Trophoblast cell (in vitro differentiated cells and primary cell): ENCODE measurements at regions not wholly inside any gene's neighbourhood (a gene's known extent, or its start where the extent isn't known, plus 50 kb on each side); places are given as distances from the start of the nearest gene placed in this dataset.

Experiments used
- DNase-seq, 2 donors: peaks; one replicate each; pipeline ENCODE4 v3.0.0-alpha.2; 2016
- H2AFZ ChIP-seq: 2 replicates; pipeline ENCODE4 v1.6.1; 2013; ENCODE audit warnings: low read length, moderate library complexity, mild to moderate bottlenecking; ENCODE audit not compliant: insufficient read depth, poor library complexity
- H2AK5ac ChIP-seq: 2 replicates; pipeline ENCODE4 v1.6.1; 2013; ENCODE audit warnings: mild to moderate bottlenecking, low read length
- H2BK120ac ChIP-seq: 2 replicates; pipeline ENCODE4 v1.6.1; 2013; ENCODE audit warnings: low read length, mild to moderate bottlenecking, moderate library complexity; ENCODE audit not compliant: insufficient read depth, poor library complexity
- H2BK12ac ChIP-seq: 2 replicates; pipeline ENCODE4 v1.6.1; 2013; ENCODE audit warnings: mild to moderate bottlenecking, low read length, moderate library complexity
- H2BK5ac ChIP-seq: 2 replicates; pipeline ENCODE4 v1.6.1; 2013; ENCODE audit warnings: low read length, low read depth, moderate library complexity, mild to moderate bottlenecking; ENCODE audit not compliant: poor library complexity
- H3K14ac ChIP-seq: 2 replicates; pipeline ENCODE4 v1.6.1; 2013; ENCODE audit warnings: mild to moderate bottlenecking, low read length
- H3K18ac ChIP-seq: 2 replicates; pipeline ENCODE4 v1.6.1; 2013; ENCODE audit warnings: mild to moderate bottlenecking, low read length
- H3K23ac ChIP-seq: 2 replicates; pipeline ENCODE4 v1.6.1; 2013; ENCODE audit warnings: low read length
- H3K27ac ChIP-seq: 2 replicates; pipeline ENCODE4 v1.5.1; 2013; ENCODE audit warnings: low read depth, mild to moderate bottlenecking, inconsistent platforms, low read length, moderate library complexity
- H3K27me3 ChIP-seq: 2 replicates; pipeline ENCODE4 v1.6.1; 2013; ENCODE audit warnings: inconsistent platforms, mild to moderate bottlenecking, low read length, moderate library complexity; ENCODE audit not compliant: insufficient read depth
- H3K36me3 ChIP-seq, 2 experiments: 1 replicate in 1 of 2; 2 replicates in 1 of 2; pipeline ENCODE4 v1.6.1; 2013; ENCODE audit warnings: low read length in 2 of 2, mild to moderate bottlenecking in 2 of 2, moderate library complexity in 1 of 2; ENCODE audit not compliant: insufficient read depth in 2 of 2, control insufficient read depth in 1 of 2
- H3K4ac ChIP-seq: 2 replicates; pipeline ENCODE4 v1.6.1; 2013; ENCODE audit warnings: low read depth, mild to moderate bottlenecking, low read length, moderate library complexity
- H3K4me1 ChIP-seq, 2 experiments: 1 replicate in 1 of 2; 2 replicates in 1 of 2; pipeline ENCODE4 v1.6.1; 2013; ENCODE audit warnings: low read length in 2 of 2, mild to moderate bottlenecking in 2 of 2, moderate library complexity in 1 of 2; ENCODE audit not compliant: insufficient read depth in 2 of 2, control insufficient read depth in 1 of 2
- H3K4me2 ChIP-seq: 2 replicates; pipeline ENCODE4 v1.6.1; 2013; ENCODE audit warnings: inconsistent platforms, mild to moderate bottlenecking, low read length, moderate library complexity
- H3K4me3 ChIP-seq: 2 replicates; pipeline ENCODE4 v1.5.1; 2013; ENCODE audit warnings: mild to moderate bottlenecking, low read depth, low read length, inconsistent platforms
- H3K79me1 ChIP-seq: one replicate; pipeline ENCODE4 v1.6.1; 2013; ENCODE audit warnings: low read length
- H3K79me2 ChIP-seq: 2 replicates; pipeline ENCODE4 v1.6.1; 2013; ENCODE audit warnings: low read length, mild to moderate bottlenecking; ENCODE audit not compliant: control insufficient read depth, insufficient read depth, poor library complexity
- H3K9ac ChIP-seq: 2 replicates; pipeline ENCODE4 v1.6.1; 2013; ENCODE audit warnings: mild to moderate bottlenecking, low read length
- H3K9me3 ChIP-seq: 2 replicates; pipeline ENCODE4 v1.6.1; 2013; ENCODE audit warnings: low read depth, mild to moderate bottlenecking, control low read depth, inconsistent platforms, low read length; ENCODE audit not compliant: insufficient read depth
- H4K12ac ChIP-seq: 2 replicates; pipeline ENCODE4 v1.6.1; 2013; ENCODE audit warnings: low read depth, mild to moderate bottlenecking, low read length, moderate library complexity
- H4K8ac ChIP-seq: 2 replicates; pipeline ENCODE4 v1.6.1; 2013; ENCODE audit warnings: low read depth, mild to moderate bottlenecking, low read length, moderate library complexity
- H4K91ac ChIP-seq: one replicate; pipeline ENCODE4 v1.6.1; 2013; ENCODE audit warnings: low read depth, mild to moderate bottlenecking, low read length, moderate library complexity
- WGBS: extraction: QIAGEN DNeasy Blood & Tissue Kit; methylation state at CpG from one replicate; pipeline ENCODE4 v1.1.7; 2013; ENCODE audit warnings: missing lambda C conversion rate; ENCODE audit not compliant: insufficient read length, insufficient coverage; ENCODE audit errors: extremely low coverage; 5-methylcytosine and 5-hydroxymethylcytosine counted together

DNA sequence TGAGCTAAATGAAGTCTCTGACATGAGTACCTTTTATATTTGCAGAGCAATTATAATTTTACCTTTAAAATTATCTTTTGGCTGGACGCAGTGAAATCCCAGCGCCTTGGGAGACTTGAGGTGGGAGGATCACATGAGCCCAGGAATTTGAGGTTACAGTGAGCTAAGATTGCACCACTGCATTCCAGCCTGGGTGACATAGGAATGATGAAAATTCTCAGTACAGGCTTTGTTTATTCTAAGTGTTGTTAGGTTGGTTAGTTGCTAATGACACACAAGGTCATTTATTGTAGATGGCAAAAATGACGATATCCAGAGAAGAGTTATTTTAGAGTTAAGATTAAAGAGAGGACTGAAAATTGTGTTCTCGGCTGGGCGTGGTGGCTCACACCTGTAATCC is 87.6 kb downstream of the XRCC2 start:
- no peak overlapping the region for H3K4ac ChIP-seq
- no peak overlapping the region for H3K9ac ChIP-seq
- H2AFZ ChIP-seq: no peak overlapping the region
- no peaks in the 10 kb centered on the region for H3K27me3 ChIP-seq
- WGBS: no CpG with 5 or more reads among the region's 5 CpGs
- H3K79me1 ChIP-seq: no peaks in the 10 kb centered on the region
- no peaks in the 10 kb centered on the region for H3K9me3 ChIP-seq
- no peak overlapping the region for H3K4me3 ChIP-seq
- no peak overlapping the region for H4K12ac ChIP-seq
- H3K18ac ChIP-seq: no peak overlapping the region
- H4K91ac ChIP-seq: no peak overlapping the region
- H2BK120ac ChIP-seq: no peak overlapping the region
- H3K36me3 ChIP-seq: no peaks in the 10 kb centered on the region
- H3K27ac ChIP-seq: no peak overlapping the region
- H2AK5ac ChIP-seq: no peak overlapping the region
- no peak overlapping the region for H4K8ac ChIP-seq
- H2BK5ac ChIP-seq: no peak overlapping the region
- no peaks in the 10 kb centered on the region for H3K4me1 ChIP-seq
- H2BK12ac ChIP-seq: no peak overlapping the region
- no peak overlapping the region for H3K14ac ChIP-seq
- no peak overlapping the region for H3K4me2 ChIP-seq
- no peaks in the 10 kb centered on the region for H3K79me2 ChIP-seq
- no peak overlapping the region for H3K23ac ChIP-seq
- DNase-seq: peak; percentile 74 to 91

DNA sequence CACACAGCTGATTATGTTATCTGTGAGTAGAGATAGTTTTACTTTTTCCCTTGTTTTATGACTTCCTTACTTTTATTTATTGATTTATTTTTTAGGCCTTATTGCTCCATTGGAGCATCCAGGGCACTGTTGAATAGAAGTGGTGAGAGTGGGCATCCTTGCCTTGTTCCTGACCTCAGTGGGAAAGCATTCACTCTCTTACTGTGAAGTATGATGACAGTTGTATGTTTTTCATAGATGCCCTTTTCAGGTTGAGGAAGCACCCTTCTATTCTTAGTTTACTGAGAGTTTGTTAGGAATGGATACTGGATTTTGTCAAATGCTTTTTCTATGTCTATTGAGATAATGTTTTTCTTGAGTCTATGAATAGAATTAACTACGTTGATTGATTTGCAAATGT is 88.6 kb downstream of the XRCC2 start:
- Histone ChIP-seq H2BK120ac (no peak overlapping the region), H3K27me3 (no peaks in the 10 kb centered on the region), H3K4me2 (no peak overlapping the region), H4K91ac (no peak overlapping the region), H3K4me3 (no peak overlapping the region), H3K9me3 (no peaks in the 10 kb centered on the region), H3K79me1 (no peaks in the 10 kb centered on the region), H3K4me1 (no peaks in the 10 kb centered on the region), H3K18ac (no peak overlapping the region), H3K79me2 (no peaks in the 10 kb centered on the region), H3K9ac (no peak overlapping the region), H4K8ac (no peak overlapping the region), H2AK5ac (no peak overlapping the region), H3K4ac (no peak overlapping the region), H3K27ac (no peak overlapping the region), H3K36me3 (no peaks in the 10 kb centered on the region), H4K12ac (no peak overlapping the region), H2AFZ (no peak overlapping the region), H2BK5ac (no peak overlapping the region), H3K14ac (no peak overlapping the region), H2BK12ac (no peak overlapping the region), H3K23ac (no peak overlapping the region)
- no CpG with 5 or more reads among the region's 1 CpG for WGBS
- no peak for DNase-seq

DNA sequence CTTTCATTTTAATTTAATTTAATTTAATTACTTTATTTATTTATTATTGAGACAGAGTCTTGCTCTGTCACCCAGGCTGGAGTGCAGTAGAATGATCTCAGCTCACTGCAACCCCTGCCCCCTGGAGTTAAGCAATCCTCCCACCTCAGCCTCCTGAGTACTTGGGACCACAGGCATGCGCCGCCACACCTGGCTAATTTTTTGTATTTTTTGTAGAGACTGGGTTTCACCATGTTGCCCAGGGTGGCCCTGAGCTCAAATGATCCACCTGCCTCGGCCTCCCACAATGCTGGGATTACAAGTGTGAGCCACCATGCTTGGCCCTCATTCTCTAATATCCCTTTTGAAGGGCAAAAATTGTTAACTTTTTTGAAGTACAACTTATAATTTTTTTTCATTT is 92.9 kb downstream of the XRCC2 start:
- no CpG with 5 or more reads among the region's 3 CpGs for WGBS

DNA sequence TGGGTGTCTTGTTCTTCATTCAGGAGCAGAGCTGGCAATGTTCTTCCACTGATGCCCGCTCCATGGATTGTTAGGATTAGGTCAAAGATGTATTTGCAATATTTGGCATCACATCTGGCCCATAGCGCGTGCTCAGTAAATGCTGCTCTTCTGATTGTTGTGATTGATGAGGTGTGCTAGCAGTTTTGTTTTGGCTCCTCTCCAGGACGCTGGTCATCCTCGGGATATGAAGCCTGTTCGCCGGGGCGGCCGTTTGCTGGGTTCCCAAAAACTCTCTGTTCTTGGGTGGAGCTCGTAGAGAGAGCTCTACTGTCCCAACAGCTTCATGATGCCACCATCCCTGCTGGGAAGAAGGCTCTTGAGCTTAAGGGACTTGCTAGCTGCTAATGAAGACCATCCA is 96.9 kb downstream of the XRCC2 start:
- Histone ChIP-seq H3K9me3 (peaks cover 6% of the 10 kb centered on the region), H4K8ac (no peak overlapping the region), H3K23ac (no peak overlapping the region), H2AK5ac (no peak overlapping the region), H3K4me2 (no peak overlapping the region), H4K12ac (no peak overlapping the region), H3K79me1 (no peaks in the 10 kb centered on the region), H3K4ac (no peak overlapping the region), H3K9ac (no peak overlapping the region), H4K91ac (no peak overlapping the region), H3K27ac (no peak overlapping the region), H2AFZ (no peak overlapping the region), H3K14ac (no peak overlapping the region), H2BK12ac (no peak overlapping the region), H3K4me3 (no peak overlapping the region), H2BK120ac (no peak overlapping the region), H3K18ac (no peak overlapping the region), H2BK5ac (no peak overlapping the region), H3K36me3 (no peaks in the 10 kb centered on the region), H3K27me3 (no peaks in the 10 kb centered on the region), H3K79me2 (no peaks in the 10 kb centered on the region), H3K4me1 (no peaks in the 10 kb centered on the region)
- WGBS: no CpG with 5 or more reads among the region's 10 CpGs
- no peak for DNase-seq

More for the DNA sequence above, 92.9 kb downstream of the XRCC2 start:
- Histone ChIP-seq H3K4me2 (no peak overlapping the region), H3K27ac (no peak overlapping the region), H3K9ac (no peak overlapping the region), H3K4me3 (no peak overlapping the region), H2BK120ac (no peak overlapping the region), H3K36me3 (no peaks in the 10 kb centered on the region), H3K4ac (no peak overlapping the region), H3K4me1 (no peaks in the 10 kb centered on the region), H4K12ac (no peak overlapping the region), H3K79me2 (no peaks in the 10 kb centered on the region), H2AK5ac (no peak overlapping the region), H3K79me1 (no peaks in the 10 kb centered on the region), H3K27me3 (no peaks in the 10 kb centered on the region), H2BK12ac (no peak overlapping the region), H4K8ac (no peak overlapping the region), H4K91ac (no peak overlapping the region), H2BK5ac (no peak overlapping the region), H3K23ac (no peak overlapping the region), H2AFZ (no peak overlapping the region), H3K9me3 (no peaks in the 10 kb centered on the region), H3K18ac (no peak overlapping the region), H3K14ac (no peak overlapping the region)
- peak; percentile 59 to 72 for DNase-seq
